Peyer's patch (tissue), 4 donors: ENCODE measurements at regions not wholly inside any gene's neighbourhood (a gene's known extent, or its start where the extent isn't known, plus 50 kb on each side); places are given as distances from the start of the nearest gene placed in this dataset.

Source experiments
- CTCF ChIP-seq, 6 experiments: fragments of 450-650 bp in 4 of 6; fragments of 200-600 bp in 2 of 6; sonication (generic) in 1 of 6; IDR thresholded peaks; one replicate each; pipeline ENCODE4 v1.5.1; 2017 to 2019; ENCODE audit warnings: antibody characterized with exemption in 6 of 6, mild to moderate bottlenecking in 3 of 6, moderate library complexity in 1 of 6
- POLR2A ChIP-seq, 2 donors: fragments of 450-650 bp; IDR thresholded peaks; one replicate each; pipeline ENCODE4 v1.5.1; 2017; ENCODE audit warnings: antibody characterized with exemption in 2 of 2, mild to moderate bottlenecking in 2 of 2, moderate library complexity in 2 of 2

- TF ChIP-seq CTCF (IDR thresholded peaks at IDR 0.05): no peak
- TF ChIP-seq POLR2A (IDR thresholded peaks at IDR 0.05): no peak
Observed at GRCh38 chr11:104549019-104549418, 349.2 kb downstream of the CASP12 start.
